GM12878 (cell line): ENCODE measurements at regions not wholly inside any gene's neighbourhood (a gene's known extent, or its start where the extent isn't known, plus 50 kb on each side); places are given as distances from the start of the nearest gene placed in this dataset.

Experiments used
- ATAC-seq: fragments of 200-7000 bp; cut with Tn5 transposase; 3 replicates; pipeline ENCODE4 v1.9.1; 2020; ENCODE audit warnings: mild to moderate bottlenecking, moderate library complexity
- BruUV-seq: library from RNA; stranded (reverse); fragments of 400-500 nt; replicated peaks from 2 replicates; lab custom pipeline; 2021; lab: Mats Ljungman, UMichigan
- CTCF ChIA-PET: fragments of 300-600 bp; sonication (Branson Sonifier 250); formaldehyde crosslinking; extraction: SDS; loops from one replicate; lab custom pipeline; 2021; ENCODE audit warnings: inconsistent platforms; lab: Yijun Ruan, JAX
- POLR2A ChIA-PET: fragments of 350-600 bp; formaldehyde crosslinking; extraction: SDS; loops from one replicate; lab custom pipeline; 2021; ENCODE audit warnings: inconsistent platforms; lab: Charles Lee
- RAD21 ChIA-PET: fragments of 300-600 bp; sonication (Branson Sonifier 250); formaldehyde crosslinking; loops from one replicate; lab custom pipeline; 2023; ENCODE audit warnings: antibody characterized with exemption; ENCODE audit not compliant: unreplicated experiment; lab: Charles Lee
- SMC1A ChIA-PET: fragments of 300-600 bp; sonication (Branson Sonifier 250); formaldehyde crosslinking; loops from one replicate; lab custom pipeline; 2023; ENCODE audit not compliant: unreplicated experiment, uncharacterized antibody; lab: Charles Lee
- DNase-seq: peaks from one replicate; pipeline ENCODE4 v3.0.0-alpha.2; 2011; ENCODE audit warnings: low read depth, low spot score
- FAIRE-seq: peaks from 3 replicates; lab custom pipeline; 2011; peaks lifted over from hg19 to GRCh38; lab: Jason Lieb, UNC
- H2AFZ ChIP-seq: 2 replicates; pipeline ENCODE4 v1.6.0; 2011; ENCODE audit warnings: low read depth, low read length, control low read depth; ENCODE audit not compliant: control insufficient read depth
- H3K27ac ChIP-seq: 2 replicates; pipeline ENCODE4 v1.5.1; 2011; ENCODE audit warnings: control low read depth; ENCODE audit not compliant: control insufficient read depth, insufficient read depth
- H3K27me3 ChIP-seq, 2 experiments: replicated peaks in 1 of 2; 2 replicates each; pipeline versions ENCODE4 v1.6.0 to v1.6.1; 2011; ENCODE audit warnings: low read length in 1 of 2; ENCODE audit not compliant: control insufficient read depth in 2 of 2, insufficient read depth in 2 of 2
- H3K36me3 ChIP-seq, 2 experiments: 2 replicates each; pipeline ENCODE4 v1.5.1; 2011; ENCODE audit warnings: low read length in 1 of 2; ENCODE audit not compliant: control insufficient read depth in 2 of 2, insufficient read depth in 2 of 2
- H3K4me1 ChIP-seq: 2 replicates; pipeline ENCODE4 v1.6.1; 2011; ENCODE audit warnings: mild to moderate bottlenecking, low read length, moderate library complexity, mixed read lengths; ENCODE audit not compliant: control insufficient read depth, insufficient read depth
- H3K4me2 ChIP-seq: 2 replicates; pipeline ENCODE4 v1.6.0; 2011; ENCODE audit warnings: control low read depth; ENCODE audit not compliant: control insufficient read depth, insufficient read depth
- H3K4me3 ChIP-seq: fragments of 200-600 bp; sonication (generic); 2 replicates; pipeline ENCODE4 v1.5.1; 2016
- H3K79me2 ChIP-seq: 2 replicates; pipeline ENCODE4 v1.6.0; 2011; ENCODE audit warnings: low read length; ENCODE audit not compliant: control insufficient read depth, insufficient read depth
- H3K9ac ChIP-seq: 2 replicates; pipeline ENCODE4 v1.8.0; 2011; ENCODE audit warnings: low read length, control low read depth, mixed read lengths; ENCODE audit not compliant: control insufficient read depth, insufficient read depth
- H3K9me3 ChIP-seq: replicated peaks from 3 replicates; pipeline ENCODE4 v1.5.1; 2011; ENCODE audit warnings: mild to moderate bottlenecking, low read length; ENCODE audit not compliant: control insufficient read depth, insufficient read depth
- H4K20me1 ChIP-seq: 2 replicates; pipeline ENCODE4 v1.6.0; 2011; ENCODE audit not compliant: control insufficient read depth, insufficient read depth
- CREM ChIP-seq: IDR thresholded peaks from 2 replicates; pipeline ENCODE4 v1.6.1; 2014; ENCODE audit warnings: antibody characterized with exemption, low read depth
- ESRRA ChIP-seq: IDR thresholded peaks from 2 replicates; pipeline ENCODE4 v1.6.1; 2012; ENCODE audit warnings: mild to moderate bottlenecking, low read length, improper control_type of control experiment
- HDAC2 ChIP-seq: fragments of 200-600 bp; sonication (generic); IDR thresholded peaks from 2 replicates; pipeline ENCODE4 v1.6.1; 2017
- JUNB ChIP-seq: IDR thresholded peaks from 2 replicates; pipeline ENCODE4 v1.6.1; 2016; ENCODE audit warnings: antibody characterized with exemption, mild to moderate bottlenecking
- KLF5 ChIP-seq: fragments of 450-650 bp; IDR thresholded peaks from 2 replicates; pipeline ENCODE4 v1.6.1; 2014; ENCODE audit warnings: mild to moderate bottlenecking; ENCODE audit not compliant: partially characterized antibody
- POLR2A ChIP-seq: IDR thresholded peaks from 2 replicates; pipeline ENCODE4 v1.6.1; 2011; ENCODE audit warnings: low read depth, mild to moderate bottlenecking, low read length
- POU2F2 ChIP-seq: IDR thresholded peaks from 3 replicates; pipeline ENCODE4 v1.6.1; 2011; ENCODE audit warnings: low read depth, mild to moderate bottlenecking, low read length, borderline replicate concordance
- RELA ChIP-seq: fragments of 450-650 bp; IDR thresholded peaks from 2 replicates; pipeline ENCODE4 v1.8.0; 2014; ENCODE audit warnings: borderline replicate concordance; ENCODE audit not compliant: partially characterized antibody
- SMAD5 ChIP-seq: IDR thresholded peaks from 2 replicates; pipeline ENCODE4 v1.6.1; 2016; ENCODE audit warnings: antibody characterized with exemption, low read depth
- SMC3 ChIP-seq: IDR thresholded peaks from 2 replicates; pipeline ENCODE4 v1.6.1; 2011; ENCODE audit warnings: low read length, improper control_type of control experiment, borderline replicate concordance
- TCF3 ChIP-seq: IDR thresholded peaks from 2 replicates; pipeline ENCODE4 v1.6.1; 2012; ENCODE audit warnings: low read depth, mild to moderate bottlenecking, low read length, borderline replicate concordance; ENCODE audit not compliant: insufficient read depth
- ZNF384 ChIP-seq: IDR thresholded peaks from 2 replicates; pipeline ENCODE4 v1.6.1; 2012; ENCODE audit warnings: low read depth, mild to moderate bottlenecking, low read length, improper control_type of control experiment, borderline replicate concordance
- WGBS: methylation state at CpG from one replicate; pipeline ENCODE4 v1.1.6; 2016; ENCODE audit warnings: low lambda C conversion rate; ENCODE audit not compliant: insufficient replicate concordance, insufficient coverage; ENCODE audit errors: missing lambda C conversion rate; 5-methylcytosine and 5-hydroxymethylcytosine counted together
- in situ Hi-C: fragments of 300-500 bp; cut with MboI; formaldehyde crosslinking; loops from 9 replicates; pipeline ENCODE4 v1.14.3; 2018; ENCODE audit warnings: mixed read lengths
- intact Hi-C: fragments of 100-400 bp; cut with micrococcal nuclease; formaldehyde crosslinking; loops from one replicate; pipeline ENCODE4 v1.14.2; 2022; ENCODE audit not compliant: unreplicated experiment
- TF ChIP-seq, protein P1 (sequence below): fragments of 450-650 bp; conservative IDR thresholded peaks from 2 replicates; pipeline ENCODE4 v1.6.1; 2017; ENCODE audit warnings: mild to moderate bottlenecking, moderate library complexity
- TF ChIP-seq, protein P2 (sequence below): fragments of 450-650 bp; IDR thresholded peaks from 2 replicates; pipeline ENCODE4 v1.6.1; 2017; ENCODE audit warnings: low read depth, mild to moderate bottlenecking, moderate library complexity

GRCh38 chr2:150292192-150292591 is 195.3 kb downstream of the RND3 start:
- ChIA-PET RAD21 (no interaction called here), SMC1A (no interaction called here), POLR2A (interaction anchor here (0.6 kb wide), 1 partner anchor 50 kb away, joined by 5 read pairs; no protein-coding TSS in a partner anchor), CTCF (no interaction called here)
- no peak overlapping the region for H3K4me3 ChIP-seq
- BruUV-seq: no TSS peak
- H3K27me3 ChIP-seq: no peaks in the 10 kb centered on the region
- no peak for ATAC-seq
- DNase-seq: no peak
- H4K20me1 ChIP-seq: no peaks in the 10 kb centered on the region
- H3K4me2 ChIP-seq: no peak overlapping the region
- H2AFZ ChIP-seq: no peak overlapping the region
- no peak for FAIRE-seq
- H3K27ac ChIP-seq: no peak overlapping the region
- H3K9ac ChIP-seq: no peak overlapping the region
- H3K9me3 ChIP-seq: no peaks in the 10 kb centered on the region
- WGBS: 47% methylated on average over 1 of the region's 1 CpG
- TF ChIP-seq POU2F2: no peak
- TF ChIP-seq JUNB: no peak
- no peak for TF ChIP-seq HDAC2
- no peak for TF ChIP-seq CREM
- TF ChIP-seq TCF3: no peak
- no peak for TF ChIP-seq SMC3
- no peak for TF ChIP-seq RELA
- TF ChIP-seq KLF5: no peak
- no peak for TF ChIP-seq SMAD5
- in situ Hi-C loops: no loop called here
- H3K36me3 ChIP-seq: no peaks in the 10 kb centered on the region
- H3K4me1 ChIP-seq: no peaks in the 10 kb centered on the region
- intact Hi-C loops: no loop called here
- H3K79me2 ChIP-seq: no peaks in the 10 kb centered on the region

DNA sequence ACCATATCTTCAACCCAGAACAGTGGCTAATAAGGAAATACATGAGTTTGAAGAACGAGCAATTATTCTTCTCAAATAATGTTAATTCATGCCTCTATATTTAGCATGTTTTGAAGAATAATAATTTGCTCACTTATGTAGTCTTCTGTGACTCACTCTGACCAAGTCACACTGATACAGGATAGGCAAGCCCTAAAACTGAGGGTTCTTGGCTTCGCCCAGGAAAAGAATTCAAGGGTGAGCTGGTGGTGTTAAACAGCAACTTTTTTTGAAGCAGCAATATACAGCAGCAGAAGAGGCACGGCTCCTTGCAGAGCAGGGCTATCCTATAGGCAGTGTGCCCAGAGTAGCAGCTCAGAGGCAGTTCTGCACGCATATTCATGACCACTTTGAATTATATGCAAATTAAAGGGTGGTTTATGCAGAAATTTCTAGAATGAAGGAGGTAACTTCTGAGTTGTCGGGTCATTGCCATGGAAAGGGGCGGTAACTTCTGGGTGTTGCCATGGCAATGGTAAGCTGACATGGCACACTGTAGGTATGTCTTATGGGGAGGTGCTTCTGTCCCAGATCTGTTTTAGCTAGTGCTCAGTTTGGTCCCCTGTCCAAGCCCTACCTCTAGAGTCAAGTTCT is 200.6 kb downstream of the RND3 start:
- 33% methylated on average over 6 of the region's 6 CpGs for WGBS
- FAIRE-seq (no peak), DNase-seq (no peak), ATAC-seq (no peak; the same call in 2 of the 3 replicates)
- no peaks in the 10 kb centered on the region for H3K4me1 ChIP-seq
- in situ Hi-C loops: no loop called here
- H3K4me2 ChIP-seq: no peak overlapping the region
- ChIA-PET CTCF (no interaction called here), POLR2A (interaction anchor here (0.7 kb wide), 3 partner anchors 15 to 471 kb away, joined by 4 to 5 read pairs (median 4); no protein-coding TSS in a partner anchor), SMC1A (interaction anchor here (0.6 kb wide), 1 partner anchor 674 kb away, joined by 3 read pairs; no protein-coding TSS in a partner anchor), RAD21 (interaction anchor here (1.2 kb wide), 1 partner anchor 160 kb away, joined by 3 read pairs; no protein-coding TSS in a partner anchor)
- H3K9ac ChIP-seq: no peak overlapping the region
- no peak overlapping the region for H3K4me3 ChIP-seq
- H3K36me3 ChIP-seq: no peaks in the 10 kb centered on the region
- no peaks in the 10 kb centered on the region for H3K79me2 ChIP-seq
- H4K20me1 ChIP-seq: no peaks in the 10 kb centered on the region
- BruUV-seq: no TSS peak
- H3K9me3 ChIP-seq: no peaks in the 10 kb centered on the region
- no peaks in the 10 kb centered on the region for H3K27me3 ChIP-seq
- no peak overlapping the region for H2AFZ ChIP-seq
- intact Hi-C loops: no loop called here
- no peak overlapping the region for H3K27ac ChIP-seq
- no peak for TF ChIP-seq ZNF384
- TF ChIP-seq, protein P1, sequence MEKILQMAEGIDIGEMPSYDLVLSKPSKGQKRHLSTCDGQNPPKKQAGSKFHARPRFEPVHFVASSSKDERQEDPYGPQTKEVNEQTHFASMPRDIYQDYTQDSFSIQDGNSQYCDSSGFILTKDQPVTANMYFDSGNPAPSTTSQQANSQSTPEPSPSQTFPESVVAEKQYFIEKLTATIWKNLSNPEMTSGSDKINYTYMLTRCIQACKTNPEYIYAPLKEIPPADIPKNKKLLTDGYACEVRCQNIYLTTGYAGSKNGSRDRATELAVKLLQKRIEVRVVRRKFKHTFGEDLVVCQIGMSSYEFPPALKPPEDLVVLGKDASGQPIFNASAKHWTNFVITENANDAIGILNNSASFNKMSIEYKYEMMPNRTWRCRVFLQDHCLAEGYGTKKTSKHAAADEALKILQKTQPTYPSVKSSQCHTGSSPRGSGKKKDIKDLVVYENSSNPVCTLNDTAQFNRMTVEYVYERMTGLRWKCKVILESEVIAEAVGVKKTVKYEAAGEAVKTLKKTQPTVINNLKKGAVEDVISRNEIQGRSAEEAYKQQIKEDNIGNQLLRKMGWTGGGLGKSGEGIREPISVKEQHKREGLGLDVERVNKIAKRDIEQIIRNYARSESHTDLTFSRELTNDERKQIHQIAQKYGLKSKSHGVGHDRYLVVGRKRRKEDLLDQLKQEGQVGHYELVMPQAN: no peak
- no peak for TF ChIP-seq RELA
- TF ChIP-seq CREM: no peak
- no peak for TF ChIP-seq POLR2A
- no peak for TF ChIP-seq ESRRA
- TF ChIP-seq, protein P2, sequence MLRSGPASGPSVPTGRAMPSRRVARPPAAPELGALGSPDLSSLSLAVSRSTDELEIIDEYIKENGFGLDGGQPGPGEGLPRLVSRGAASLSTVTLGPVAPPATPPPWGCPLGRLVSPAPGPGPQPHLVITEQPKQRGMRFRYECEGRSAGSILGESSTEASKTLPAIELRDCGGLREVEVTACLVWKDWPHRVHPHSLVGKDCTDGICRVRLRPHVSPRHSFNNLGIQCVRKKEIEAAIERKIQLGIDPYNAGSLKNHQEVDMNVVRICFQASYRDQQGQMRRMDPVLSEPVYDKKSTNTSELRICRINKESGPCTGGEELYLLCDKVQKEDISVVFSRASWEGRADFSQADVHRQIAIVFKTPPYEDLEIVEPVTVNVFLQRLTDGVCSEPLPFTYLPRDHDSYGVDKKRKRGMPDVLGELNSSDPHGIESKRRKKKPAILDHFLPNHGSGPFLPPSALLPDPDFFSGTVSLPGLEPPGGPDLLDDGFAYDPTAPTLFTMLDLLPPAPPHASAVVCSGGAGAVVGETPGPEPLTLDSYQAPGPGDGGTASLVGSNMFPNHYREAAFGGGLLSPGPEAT: no peak
